ENCODE measurements at regions not wholly inside any gene's neighbourhood (a gene's known extent, or its start where the extent isn't known, plus 50 kb on each side); places are given as distances from the start of the nearest gene placed in this dataset.

DNA sequence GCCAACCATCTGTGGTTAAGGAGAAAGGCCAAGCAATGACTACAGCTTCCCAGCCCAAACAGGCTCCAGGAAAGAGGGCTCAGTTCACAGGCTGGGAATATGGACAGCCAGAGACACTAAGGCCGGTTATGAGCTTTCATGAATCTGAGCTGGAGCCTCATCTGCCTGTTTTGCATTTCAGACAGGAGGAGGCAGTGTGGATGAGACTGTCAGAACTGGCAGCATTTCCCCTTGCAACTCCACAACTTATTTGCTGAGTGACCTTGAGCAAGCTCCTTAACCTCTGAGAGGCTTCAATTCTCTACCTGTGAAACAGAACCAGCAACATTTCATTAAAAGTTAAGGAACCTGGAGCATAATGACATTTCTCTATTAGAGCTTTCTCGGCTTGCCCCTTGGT is 264.0 kb downstream of the ETS1 start:
- H3K4me1 Mint-ChIP-seq = peaks cover 11% of the 10 kb centered on the region

DNA sequence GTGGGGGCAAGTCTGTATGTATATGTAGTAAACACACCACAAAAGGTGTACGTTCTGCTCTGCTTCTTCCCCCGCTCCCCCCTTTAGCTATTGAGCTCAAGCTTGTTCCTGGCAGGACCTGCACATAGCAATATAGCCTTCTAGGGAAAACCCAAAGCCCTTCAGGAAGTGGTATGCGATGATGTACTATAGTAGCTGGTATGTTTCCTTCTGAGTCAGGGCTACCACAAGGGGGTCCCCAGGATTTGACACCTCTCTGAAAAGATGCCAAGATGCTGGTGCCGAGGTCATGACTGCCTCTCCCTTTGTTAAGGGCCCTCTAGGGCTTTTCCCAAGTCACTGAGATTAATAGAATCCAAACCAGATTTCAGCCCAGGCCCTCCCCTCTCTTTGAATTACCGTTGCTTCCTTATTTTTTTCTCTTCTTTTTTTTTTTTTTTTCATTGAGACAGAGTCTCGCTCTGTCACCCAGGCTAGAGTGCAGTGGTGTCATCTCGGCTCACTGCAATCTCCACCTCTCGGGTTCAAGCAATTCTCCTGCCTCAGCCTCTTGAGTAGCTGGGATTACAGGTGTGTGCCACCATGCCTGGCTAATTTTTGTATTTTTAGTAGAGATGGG is 268.4 kb downstream of the ETS1 start:
- H3K27me3 Mint-ChIP-seq (ENCODE audit: insufficient read depth) = peaks cover 3% of the 10 kb centered on the region

More for the DNA sequence above, 264.0 kb downstream of the ETS1 start:
- Mint-ChIP-seq H3K36me3 (ENCODE audit: low read depth) (no peaks in the 10 kb centered on the region), H3K27ac (no peak overlapping the region), H3K9me3 (no peaks in the 10 kb centered on the region), H3K4me3 (no peak overlapping the region), H3K27me3 (ENCODE audit: insufficient read depth) (peaks cover 4% of the 10 kb centered on the region)
- 76 to 100% methylated on average over 2 of the region's 2 CpGs for WGBS, 2 experiments (ENCODE audit: insufficient coverage in 1 of 2, insufficient read length in 1 of 2)
- TF ChIP-seq, protein P1, sequence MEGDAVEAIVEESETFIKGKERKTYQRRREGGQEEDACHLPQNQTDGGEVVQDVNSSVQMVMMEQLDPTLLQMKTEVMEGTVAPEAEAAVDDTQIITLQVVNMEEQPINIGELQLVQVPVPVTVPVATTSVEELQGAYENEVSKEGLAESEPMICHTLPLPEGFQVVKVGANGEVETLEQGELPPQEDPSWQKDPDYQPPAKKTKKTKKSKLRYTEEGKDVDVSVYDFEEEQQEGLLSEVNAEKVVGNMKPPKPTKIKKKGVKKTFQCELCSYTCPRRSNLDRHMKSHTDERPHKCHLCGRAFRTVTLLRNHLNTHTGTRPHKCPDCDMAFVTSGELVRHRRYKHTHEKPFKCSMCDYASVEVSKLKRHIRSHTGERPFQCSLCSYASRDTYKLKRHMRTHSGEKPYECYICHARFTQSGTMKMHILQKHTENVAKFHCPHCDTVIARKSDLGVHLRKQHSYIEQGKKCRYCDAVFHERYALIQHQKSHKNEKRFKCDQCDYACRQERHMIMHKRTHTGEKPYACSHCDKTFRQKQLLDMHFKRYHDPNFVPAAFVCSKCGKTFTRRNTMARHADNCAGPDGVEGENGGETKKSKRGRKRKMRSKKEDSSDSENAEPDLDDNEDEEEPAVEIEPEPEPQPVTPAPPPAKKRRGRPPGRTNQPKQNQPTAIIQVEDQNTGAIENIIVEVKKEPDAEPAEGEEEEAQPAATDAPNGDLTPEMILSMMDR (conservative IDR thresholded peaks at IDR 0.05) = peak; percentile 63
- DNase-seq = no peak
- Histone ChIP-seq H3K27ac (ENCODE audit: low read depth, low read length) (no peak overlapping the region), H3K36me3 (ENCODE audit: control insufficient read depth, insufficient read depth, low read length) (no peaks in the 10 kb centered on the region), H3K9me3 (ENCODE audit: control insufficient read depth, low read length) (no peaks in the 10 kb centered on the region), H3K27me3 (ENCODE audit: control insufficient read depth, insufficient read depth, low read length, poor library complexity, severe bottlenecking) (no peaks in the 10 kb centered on the region), H3K9ac (ENCODE audit: extremely low read depth, low read length, poor library complexity, severe bottlenecking) (no peak overlapping the region), H3K4me3 (ENCODE audit: low read length) (no peak overlapping the region), H3K4me1 (ENCODE audit: control insufficient read depth, insufficient read depth, low read length) (peaks cover 2% of the 10 kb centered on the region)

DNA sequence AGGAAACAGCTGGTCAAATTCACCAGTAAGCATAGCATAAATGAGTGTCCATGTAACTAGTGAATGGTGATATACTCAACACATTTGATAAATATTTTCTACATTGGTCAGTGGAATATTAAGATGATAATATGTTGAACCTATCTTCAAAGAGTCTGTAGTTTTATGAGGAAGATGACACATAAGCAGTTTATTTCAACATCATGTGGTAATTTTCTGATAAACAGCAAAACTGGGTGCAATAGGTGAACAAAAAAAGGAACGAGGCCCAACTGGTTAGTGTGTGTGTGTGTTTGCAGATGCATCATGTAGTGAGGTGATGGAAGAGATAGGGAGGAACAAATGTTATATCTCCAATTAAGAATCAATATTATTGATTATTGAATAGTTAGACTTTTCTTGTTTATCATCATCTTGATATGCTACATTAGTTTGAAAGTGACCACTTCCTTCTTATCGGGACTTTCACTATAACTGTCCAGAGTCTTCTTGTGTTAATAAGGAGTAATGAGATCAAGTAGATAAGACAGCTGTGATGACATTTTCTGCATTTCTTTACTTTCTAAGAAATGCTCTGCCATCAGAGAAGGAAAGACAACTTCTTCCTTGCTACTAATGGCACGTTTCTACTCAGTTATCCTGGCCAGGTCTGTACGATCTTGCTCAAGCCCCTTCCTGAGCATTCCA is 270.7 kb downstream of the ETS1 start:
- Mint-ChIP-seq H3K9me3 (peaks cover 18% of the 10 kb centered on the region), H3K27me3 (ENCODE audit: insufficient read depth) (peaks cover 4% of the 10 kb centered on the region), H3K36me3 (ENCODE audit: low read depth) (no peaks in the 10 kb centered on the region), H3K27ac (no peak overlapping the region), H3K4me1 (no peaks in the 10 kb centered on the region), H3K4me3 (no peak overlapping the region)
- no peak overlapping the region for H3K27ac ChIP-seq (ENCODE audit: low read depth, low read length)
- 82 to 95% methylated on average over 2 to 4 of the region's 4 CpGs for WGBS, 2 experiments (ENCODE audit: insufficient coverage in 1 of 2, insufficient read length in 1 of 2)
- no peaks in the 10 kb centered on the region for H3K4me1 ChIP-seq (ENCODE audit: control insufficient read depth, insufficient read depth, low read length)
- H3K36me3 ChIP-seq (ENCODE audit: control insufficient read depth, insufficient read depth, low read length) = no peaks in the 10 kb centered on the region
- TF ChIP-seq, protein P1 (conservative IDR thresholded peaks at IDR 0.05) = no peak
- H3K27me3 ChIP-seq (ENCODE audit: control insufficient read depth, insufficient read depth, low read length, poor library complexity, severe bottlenecking) = no peaks in the 10 kb centered on the region
- no peak for DNase-seq
- H3K9ac ChIP-seq (ENCODE audit: extremely low read depth, low read length, poor library complexity, severe bottlenecking) = no peak overlapping the region
- H3K9me3 ChIP-seq (ENCODE audit: control insufficient read depth, low read length) = peaks cover 18% of the 10 kb centered on the region
- H3K4me3 ChIP-seq (ENCODE audit: low read length) = no peak overlapping the region

More for the DNA sequence above, 268.4 kb downstream of the ETS1 start:
- H3K36me3 ChIP-seq (ENCODE audit: control insufficient read depth, insufficient read depth, low read length) = no peaks in the 10 kb centered on the region
- H3K4me3 Mint-ChIP-seq = no peak overlapping the region
- H3K4me1 Mint-ChIP-seq = no peaks in the 10 kb centered on the region
- no peaks in the 10 kb centered on the region for H3K4me1 ChIP-seq (ENCODE audit: control insufficient read depth, insufficient read depth, low read length)
- H3K36me3 Mint-ChIP-seq (ENCODE audit: low read depth) = no peaks in the 10 kb centered on the region
- peaks cover 14% of the 10 kb centered on the region for H3K9me3 ChIP-seq (ENCODE audit: control insufficient read depth, low read length)
- no peak overlapping the region for H3K9ac ChIP-seq (ENCODE audit: extremely low read depth, low read length, poor library complexity, severe bottlenecking)
- peaks cover 17% of the 10 kb centered on the region for H3K9me3 Mint-ChIP-seq
- H3K27ac Mint-ChIP-seq = no peak overlapping the region
- TF ChIP-seq, protein P1 (conservative IDR thresholded peaks at IDR 0.05) = no peak
- H3K27me3 ChIP-seq (ENCODE audit: control insufficient read depth, insufficient read depth, low read length, poor library complexity, severe bottlenecking) = no peaks in the 10 kb centered on the region
- WGBS, 2 experiments (ENCODE audit: insufficient coverage in 1 of 2, insufficient read length in 1 of 2) = 81 to 94% methylated on average over 3 to 8 of the region's 8 CpGs
- H3K27ac ChIP-seq (ENCODE audit: low read depth, low read length) = no peak overlapping the region
- DNase-seq = no peak
- H3K4me3 ChIP-seq (ENCODE audit: low read length) = no peak overlapping the region
